ENCODE measurements at regions not wholly inside any gene's neighbourhood (a gene's known extent, or its start where the extent isn't known, plus 50 kb on each side); places are given as distances from the start of the nearest gene placed in this dataset.

- Histone ChIP-seq H3K36me3 (ENCODE audit: insufficient read depth) (no peaks in the 10 kb centered on the region; the same call in 1 of the 2 replicates), H3K27ac (ENCODE audit: low read depth) (no peak overlapping the region), H3K27me3 (ENCODE audit: insufficient read depth) (no peaks in the 10 kb centered on the region), H3K9me2 (ENCODE audit: insufficient read depth) (no peaks in the 10 kb centered on the region), H3K4me1 (ENCODE audit: insufficient read depth) (no peaks in the 10 kb centered on the region), H2AFZ (no peak overlapping the region), H3K79me2 (replicated peaks; ENCODE audit: insufficient read depth) (no peaks in the 10 kb centered on the region), H4K20me1 (replicated peaks; ENCODE audit: insufficient read depth) (no peaks in the 10 kb centered on the region), H3K4me3 (no peak overlapping the region), H3F3A (replicated peaks; ENCODE audit: low read depth) (no peaks in the 10 kb centered on the region), H3K4me2 (no peak overlapping the region)
- H3K27ac Mint-ChIP-seq = no peak overlapping the region
- H3K4me3 Mint-ChIP-seq = no peak overlapping the region
- H3K27me3 Mint-ChIP-seq (ENCODE audit: insufficient read depth, low read depth, poor library complexity) = no peaks in the 10 kb centered on the region
- H3K9me3 Mint-ChIP-seq = peaks cover 68% of the 10 kb centered on the region
- ATAC-seq (no peak), DNase-seq (ENCODE audit: low spot score) (no peak)
- H3K36me3 Mint-ChIP-seq (ENCODE audit: low read depth) = peaks cover 13% of the 10 kb centered on the region; the same call in 1 of the 3 replicates
- TF ChIP-seq EZH2 (IDR thresholded peaks at IDR 0.05; ENCODE audit: low read depth, unreplicated experiment) (no peak), REST (IDR thresholded peaks at IDR 0.05; ENCODE audit: unreplicated experiment) (no peak), ZNF331 (CRISPR knock-in tag; IDR thresholded peaks at IDR 0.05; ENCODE audit: low read depth) (no peak), JUNB (IDR thresholded peaks at IDR 0.05; ENCODE audit: unreplicated experiment) (no peak), ZNF114 (CRISPR knock-in tag; IDR thresholded peaks at IDR 0.05) (no peak), STAT1 (IDR thresholded peaks at IDR 0.05; ENCODE audit: unreplicated experiment) (no peak), POLR2AphosphoS5 (IDR thresholded peaks at IDR 0.05; ENCODE audit: low read depth) (no peak), EZH2phosphoT487 (IDR thresholded peaks at IDR 0.05; ENCODE audit: unreplicated experiment) (no peak), NANOG (IDR thresholded peaks at IDR 0.05; ENCODE audit: borderline replicate concordance) (no peak), CREB1 (CRISPR knock-in tag; IDR thresholded peaks at IDR 0.05; ENCODE audit: low read depth) (no peak)
- TF ChIP-seq, protein P1, sequence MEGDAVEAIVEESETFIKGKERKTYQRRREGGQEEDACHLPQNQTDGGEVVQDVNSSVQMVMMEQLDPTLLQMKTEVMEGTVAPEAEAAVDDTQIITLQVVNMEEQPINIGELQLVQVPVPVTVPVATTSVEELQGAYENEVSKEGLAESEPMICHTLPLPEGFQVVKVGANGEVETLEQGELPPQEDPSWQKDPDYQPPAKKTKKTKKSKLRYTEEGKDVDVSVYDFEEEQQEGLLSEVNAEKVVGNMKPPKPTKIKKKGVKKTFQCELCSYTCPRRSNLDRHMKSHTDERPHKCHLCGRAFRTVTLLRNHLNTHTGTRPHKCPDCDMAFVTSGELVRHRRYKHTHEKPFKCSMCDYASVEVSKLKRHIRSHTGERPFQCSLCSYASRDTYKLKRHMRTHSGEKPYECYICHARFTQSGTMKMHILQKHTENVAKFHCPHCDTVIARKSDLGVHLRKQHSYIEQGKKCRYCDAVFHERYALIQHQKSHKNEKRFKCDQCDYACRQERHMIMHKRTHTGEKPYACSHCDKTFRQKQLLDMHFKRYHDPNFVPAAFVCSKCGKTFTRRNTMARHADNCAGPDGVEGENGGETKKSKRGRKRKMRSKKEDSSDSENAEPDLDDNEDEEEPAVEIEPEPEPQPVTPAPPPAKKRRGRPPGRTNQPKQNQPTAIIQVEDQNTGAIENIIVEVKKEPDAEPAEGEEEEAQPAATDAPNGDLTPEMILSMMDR (conservative IDR thresholded peaks at IDR 0.05; ENCODE audit: low read depth in 2 of 2) = no peak
- TF ChIP-seq, protein P2, sequence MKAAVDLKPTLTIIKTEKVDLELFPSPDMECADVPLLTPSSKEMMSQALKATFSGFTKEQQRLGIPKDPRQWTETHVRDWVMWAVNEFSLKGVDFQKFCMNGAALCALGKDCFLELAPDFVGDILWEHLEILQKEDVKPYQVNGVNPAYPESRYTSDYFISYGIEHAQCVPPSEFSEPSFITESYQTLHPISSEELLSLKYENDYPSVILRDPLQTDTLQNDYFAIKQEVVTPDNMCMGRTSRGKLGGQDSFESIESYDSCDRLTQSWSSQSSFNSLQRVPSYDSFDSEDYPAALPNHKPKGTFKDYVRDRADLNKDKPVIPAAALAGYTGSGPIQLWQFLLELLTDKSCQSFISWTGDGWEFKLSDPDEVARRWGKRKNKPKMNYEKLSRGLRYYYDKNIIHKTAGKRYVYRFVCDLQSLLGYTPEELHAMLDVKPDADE (IDR thresholded peaks at IDR 0.05) = no peak
- TF ChIP-seq, protein P3, sequence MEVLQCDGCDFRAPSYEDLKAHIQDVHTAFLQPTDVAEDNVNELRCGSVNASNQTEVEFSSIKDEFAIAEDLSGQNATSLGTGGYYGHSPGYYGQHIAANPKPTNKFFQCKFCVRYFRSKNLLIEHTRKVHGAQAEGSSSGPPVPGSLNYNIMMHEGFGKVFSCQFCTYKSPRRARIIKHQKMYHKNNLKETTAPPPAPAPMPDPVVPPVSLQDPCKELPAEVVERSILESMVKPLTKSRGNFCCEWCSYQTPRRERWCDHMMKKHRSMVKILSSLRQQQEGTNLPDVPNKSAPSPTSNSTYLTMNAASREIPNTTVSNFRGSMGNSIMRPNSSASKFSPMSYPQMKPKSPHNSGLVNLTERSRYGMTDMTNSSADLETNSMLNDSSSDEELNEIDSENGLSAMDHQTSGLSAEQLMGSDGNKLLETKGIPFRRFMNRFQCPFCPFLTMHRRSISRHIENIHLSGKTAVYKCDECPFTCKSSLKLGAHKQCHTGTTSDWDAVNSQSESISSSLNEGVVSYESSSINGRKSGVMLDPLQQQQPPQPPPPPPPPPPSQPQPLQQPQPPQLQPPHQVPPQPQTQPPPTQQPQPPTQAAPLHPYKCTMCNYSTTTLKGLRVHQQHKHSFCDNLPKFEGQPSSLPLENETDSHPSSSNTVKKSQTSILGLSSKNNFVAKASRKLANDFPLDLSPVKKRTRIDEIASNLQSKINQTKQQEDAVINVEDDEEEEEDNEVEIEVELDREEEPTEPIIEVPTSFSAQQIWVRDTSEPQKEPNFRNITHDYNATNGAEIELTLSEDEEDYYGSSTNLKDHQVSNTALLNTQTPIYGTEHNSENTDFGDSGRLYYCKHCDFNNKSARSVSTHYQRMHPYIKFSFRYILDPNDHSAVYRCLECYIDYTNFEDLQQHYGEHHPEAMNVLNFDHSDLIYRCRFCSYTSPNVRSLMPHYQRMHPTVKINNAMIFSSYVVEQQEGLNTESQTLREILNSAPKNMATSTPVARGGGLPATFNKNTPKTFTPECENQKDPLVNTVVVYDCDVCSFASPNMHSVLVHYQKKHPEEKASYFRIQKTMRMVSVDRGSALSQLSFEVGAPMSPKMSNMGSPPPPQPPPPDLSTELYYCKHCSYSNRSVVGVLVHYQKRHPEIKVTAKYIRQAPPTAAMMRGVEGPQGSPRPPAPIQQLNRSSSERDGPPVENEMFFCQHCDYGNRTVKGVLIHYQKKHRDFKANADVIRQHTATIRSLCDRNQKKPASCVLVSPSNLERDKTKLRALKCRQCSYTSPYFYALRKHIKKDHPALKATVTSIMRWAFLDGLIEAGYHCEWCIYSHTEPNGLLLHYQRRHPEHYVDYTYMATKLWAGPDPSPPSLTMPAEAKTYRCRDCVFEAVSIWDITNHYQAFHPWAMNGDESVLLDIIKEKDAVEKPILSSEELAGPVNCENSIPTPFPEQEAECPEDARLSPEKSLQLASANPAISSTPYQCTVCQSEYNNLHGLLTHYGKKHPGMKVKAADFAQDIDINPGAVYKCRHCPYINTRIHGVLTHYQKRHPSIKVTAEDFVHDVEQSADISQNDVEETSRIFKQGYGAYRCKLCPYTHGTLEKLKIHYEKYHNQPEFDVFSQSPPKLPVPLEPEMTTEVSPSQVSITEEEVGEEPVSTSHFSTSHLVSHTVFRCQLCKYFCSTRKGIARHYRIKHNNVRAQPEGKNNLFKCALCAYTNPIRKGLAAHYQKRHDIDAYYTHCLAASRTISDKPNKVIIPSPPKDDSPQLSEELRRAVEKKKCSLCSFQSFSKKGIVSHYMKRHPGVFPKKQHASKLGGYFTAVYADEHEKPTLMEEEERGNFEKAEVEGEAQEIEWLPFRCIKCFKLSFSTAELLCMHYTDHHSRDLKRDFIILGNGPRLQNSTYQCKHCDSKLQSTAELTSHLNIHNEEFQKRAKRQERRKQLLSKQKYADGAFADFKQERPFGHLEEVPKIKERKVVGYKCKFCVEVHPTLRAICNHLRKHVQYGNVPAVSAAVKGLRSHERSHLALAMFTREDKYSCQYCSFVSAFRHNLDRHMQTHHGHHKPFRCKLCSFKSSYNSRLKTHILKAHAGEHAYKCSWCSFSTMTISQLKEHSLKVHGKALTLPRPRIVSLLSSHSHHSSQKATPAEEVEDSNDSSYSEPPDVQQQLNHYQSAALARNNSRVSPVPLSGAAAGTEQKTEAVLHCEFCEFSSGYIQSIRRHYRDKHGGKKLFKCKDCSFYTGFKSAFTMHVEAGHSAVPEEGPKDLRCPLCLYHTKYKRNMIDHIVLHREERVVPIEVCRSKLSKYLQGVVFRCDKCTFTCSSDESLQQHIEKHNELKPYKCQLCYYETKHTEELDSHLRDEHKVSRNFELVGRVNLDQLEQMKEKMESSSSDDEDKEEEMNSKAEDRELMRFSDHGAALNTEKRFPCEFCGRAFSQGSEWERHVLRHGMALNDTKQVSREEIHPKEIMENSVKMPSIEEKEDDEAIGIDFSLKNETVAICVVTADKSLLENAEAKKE (CRISPR knock-in tag; IDR thresholded peaks at IDR 0.05) = no peak
- H3K4me1 Mint-ChIP-seq = no peaks in the 10 kb centered on the region
Measured at GRCh38 chr9:103928442-103928841, 165.7 kb upstream of the SMC2 start.
